GM12875 (cell line): ENCODE measurements at regions not wholly inside any gene's neighbourhood (a gene's known extent, or its start where the extent isn't known, plus 50 kb on each side); places are given as distances from the start of the nearest gene placed in this dataset.

Source experiments
- H3K4me3 ChIP-seq: one replicate; pipeline ENCODE4 v1.5.1; 2011; ENCODE audit warnings: low read depth, low read length, control low read depth
- TF ChIP-seq, protein P1 (sequence below): IDR thresholded peaks from 2 replicates; pipeline ENCODE4 v1.5.1; 2011; ENCODE audit warnings: low read depth, mild to moderate bottlenecking, control low read depth, inconsistent platforms, low read length, moderate library complexity, borderline replicate concordance; ENCODE audit not compliant: insufficient read depth

DNA sequence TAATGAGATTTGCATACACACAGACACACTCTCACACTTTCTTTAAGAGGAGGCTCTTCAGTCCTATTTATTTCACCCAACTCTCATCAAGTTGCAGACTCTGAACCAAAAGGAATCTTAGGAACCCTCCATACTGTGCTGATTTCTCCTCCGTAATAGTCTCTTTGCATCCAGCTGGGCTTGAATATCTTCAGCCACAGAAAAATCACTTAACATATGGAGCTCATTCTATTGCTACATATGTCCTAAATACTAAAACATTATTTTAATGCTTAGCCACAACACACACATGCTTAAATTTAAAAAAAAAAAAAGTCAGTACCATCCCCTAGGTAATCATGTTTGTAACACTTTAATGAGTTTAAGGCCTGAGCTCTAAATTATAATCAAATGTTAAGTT lies 287.5 kb upstream of the CNTN6 start:
- TF ChIP-seq, protein P1, sequence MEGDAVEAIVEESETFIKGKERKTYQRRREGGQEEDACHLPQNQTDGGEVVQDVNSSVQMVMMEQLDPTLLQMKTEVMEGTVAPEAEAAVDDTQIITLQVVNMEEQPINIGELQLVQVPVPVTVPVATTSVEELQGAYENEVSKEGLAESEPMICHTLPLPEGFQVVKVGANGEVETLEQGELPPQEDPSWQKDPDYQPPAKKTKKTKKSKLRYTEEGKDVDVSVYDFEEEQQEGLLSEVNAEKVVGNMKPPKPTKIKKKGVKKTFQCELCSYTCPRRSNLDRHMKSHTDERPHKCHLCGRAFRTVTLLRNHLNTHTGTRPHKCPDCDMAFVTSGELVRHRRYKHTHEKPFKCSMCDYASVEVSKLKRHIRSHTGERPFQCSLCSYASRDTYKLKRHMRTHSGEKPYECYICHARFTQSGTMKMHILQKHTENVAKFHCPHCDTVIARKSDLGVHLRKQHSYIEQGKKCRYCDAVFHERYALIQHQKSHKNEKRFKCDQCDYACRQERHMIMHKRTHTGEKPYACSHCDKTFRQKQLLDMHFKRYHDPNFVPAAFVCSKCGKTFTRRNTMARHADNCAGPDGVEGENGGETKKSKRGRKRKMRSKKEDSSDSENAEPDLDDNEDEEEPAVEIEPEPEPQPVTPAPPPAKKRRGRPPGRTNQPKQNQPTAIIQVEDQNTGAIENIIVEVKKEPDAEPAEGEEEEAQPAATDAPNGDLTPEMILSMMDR, result no peak
- no peak overlapping the region for H3K4me3 ChIP-seq

DNA sequence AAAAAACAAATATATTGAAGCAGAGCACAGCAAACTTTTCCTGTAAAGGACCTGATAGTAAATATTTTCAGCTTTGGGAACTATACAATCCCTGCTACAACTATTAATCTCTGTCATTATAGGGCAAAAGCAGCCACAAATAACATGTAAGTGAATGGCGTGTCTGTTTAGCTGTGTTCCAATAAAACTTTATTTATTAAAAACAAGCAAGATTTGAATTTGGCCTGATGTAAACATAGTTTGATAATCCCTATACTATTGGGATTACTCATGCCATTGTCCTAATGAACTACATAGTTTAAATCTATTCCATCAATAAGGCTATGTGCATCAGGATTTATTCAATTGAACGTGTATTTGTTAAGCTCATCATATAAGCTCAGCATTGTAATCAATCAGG lies 286.8 kb upstream of the CNTN6 start:
- no peak overlapping the region for H3K4me3 ChIP-seq
- TF ChIP-seq, protein P1, result no peak

GRCh38 chr3:816605-817004 lies 276.2 kb upstream of the CNTN6 start:
- TF ChIP-seq, protein P1, result no peak
- H3K4me3 ChIP-seq, result no peak overlapping the region

- no peak overlapping the region for H3K4me3 ChIP-seq
- TF ChIP-seq, protein P1, result no peak
These were observed 258.1 kb upstream of the CNTN6 start for GRCh38 chr3:834679-835078.

- TF ChIP-seq, protein P1, result no peak
These were observed 257.7 kb upstream of the CNTN6 start for GRCh38 chr3:835096-835495.

DNA sequence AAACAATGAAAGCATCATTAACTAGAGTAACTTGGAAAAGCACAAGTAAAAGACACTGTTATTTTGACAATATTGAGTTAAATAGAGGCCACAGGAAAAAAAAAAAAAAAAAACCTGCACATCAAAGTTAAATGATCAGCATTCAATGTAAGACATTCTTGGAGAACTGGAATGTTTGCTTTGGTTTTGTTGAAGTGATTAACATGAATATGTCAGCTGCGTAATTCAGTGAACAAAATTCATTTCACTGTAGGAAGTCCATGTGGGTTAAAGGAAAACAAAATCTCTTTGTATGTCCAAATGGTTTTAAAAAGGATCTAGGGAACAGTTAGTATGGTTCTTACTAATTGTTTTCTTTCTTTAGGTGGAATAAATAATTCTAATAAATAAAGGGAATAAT lies 252.8 kb upstream of the CNTN6 start:
- no peak overlapping the region for H3K4me3 ChIP-seq
- TF ChIP-seq, protein P1, result no peak

More at GRCh38 chr3:835096-835495, 257.7 kb upstream of the CNTN6 start:
- no peak overlapping the region for H3K4me3 ChIP-seq

- H3K4me3 ChIP-seq, result no peak overlapping the region
- TF ChIP-seq, protein P1, result peak; percentile 27
These were observed 241.6 kb upstream of the CNTN6 start for GRCh38 chr3:851098-851790.
